Tibial artery (tissue), 4 donors: ENCODE measurements at regions not wholly inside any gene's neighbourhood (a gene's known extent, or its start where the extent isn't known, plus 50 kb on each side); places are given as distances from the start of the nearest gene placed in this dataset.

ENCODE experiments used
- DNase-seq, 2 donors: peaks; one replicate each; pipeline ENCODE4 v3.0.0-alpha.2; 2019
- H3K27ac ChIP-seq, 2 donors: fragments of 200-600 bp; sonication (generic) in 1 of 2; 1 replicate in 1 of 2; 2 replicates in 1 of 2; pipeline ENCODE4 v1.5.1; 2018 to 2019; ENCODE audit warnings: mild to moderate bottlenecking in 1 of 2
- H3K27me3 ChIP-seq, 2 donors: fragments of 200-600 bp; sonication (generic) in 1 of 2; one replicate each; pipeline versions ENCODE4 v1.5.1 to v1.6.0; 2016 to 2019
- H3K36me3 ChIP-seq, 3 donors: fragments of 200-600 bp; sonication (generic) in 2 of 3; one replicate each; pipeline ENCODE4 v1.5.1; 2016 to 2019; ENCODE audit warnings: mild to moderate bottlenecking in 2 of 3
- H3K4me1 ChIP-seq, 4 donors: fragments of 200-600 bp; sonication (generic) in 2 of 4; 1 replicate in 3 of 4; 2 replicates in 1 of 4; pipeline ENCODE4 v1.5.1; 2016 to 2019
- H3K4me3 ChIP-seq, 2 donors: fragments of 200-600 bp; sonication (generic) in 1 of 2; 1 replicate in 1 of 2; 2 replicates in 1 of 2; pipeline ENCODE4 v1.5.1; 2018 to 2019; ENCODE audit warnings: mild to moderate bottlenecking in 2 of 2
- H3K9me3 ChIP-seq, 3 donors: fragments of 200-600 bp; sonication (generic) in 1 of 3; one replicate each; pipeline ENCODE4 v1.5.1; 2016 to 2019
- intact Hi-C: fragments of 100-400 bp; cut with DNase I; formaldehyde crosslinking; loops from one replicate; pipeline ENCODE4 v1.15.0; 2023; ENCODE audit warnings: low total_unique reads
- TF ChIP-seq, protein P1 (sequence below), 2 experiments: fragments of 200-600 bp in 1 of 2; fragments of 450-650 bp in 1 of 2; IDR thresholded peaks; one replicate each; pipeline ENCODE4 v1.5.1; 2017 to 2019; ENCODE audit warnings: antibody characterized with exemption in 2 of 2, mild to moderate bottlenecking in 1 of 2, moderate library complexity in 1 of 2

DNA sequence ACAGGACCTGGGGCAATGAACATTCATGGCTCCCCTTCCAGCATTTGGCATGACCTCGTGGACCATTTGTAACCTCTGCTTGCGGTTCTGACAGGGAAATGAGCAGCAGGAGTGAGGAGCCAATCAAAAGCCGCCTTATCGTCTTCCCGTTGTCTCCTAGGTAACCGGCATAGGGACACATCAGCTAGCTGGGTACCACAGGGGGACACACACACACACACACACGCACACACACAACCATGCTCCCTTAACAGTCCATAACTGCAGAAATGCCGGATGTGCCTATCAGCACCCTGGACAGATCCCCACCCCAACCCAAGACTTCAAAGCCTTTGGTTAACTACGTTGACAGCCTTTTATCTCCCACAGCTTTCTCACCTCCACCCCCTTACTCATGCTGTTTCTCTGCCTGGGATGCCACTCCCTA, 53.4 kb upstream of the CCDC174 start:
- H3K27me3 ChIP-seq, result peaks cover 0 to 81% of the 10 kb centered on the region in 2 donors
- intact Hi-C loops, result no loop called here
- TF ChIP-seq, protein P1, sequence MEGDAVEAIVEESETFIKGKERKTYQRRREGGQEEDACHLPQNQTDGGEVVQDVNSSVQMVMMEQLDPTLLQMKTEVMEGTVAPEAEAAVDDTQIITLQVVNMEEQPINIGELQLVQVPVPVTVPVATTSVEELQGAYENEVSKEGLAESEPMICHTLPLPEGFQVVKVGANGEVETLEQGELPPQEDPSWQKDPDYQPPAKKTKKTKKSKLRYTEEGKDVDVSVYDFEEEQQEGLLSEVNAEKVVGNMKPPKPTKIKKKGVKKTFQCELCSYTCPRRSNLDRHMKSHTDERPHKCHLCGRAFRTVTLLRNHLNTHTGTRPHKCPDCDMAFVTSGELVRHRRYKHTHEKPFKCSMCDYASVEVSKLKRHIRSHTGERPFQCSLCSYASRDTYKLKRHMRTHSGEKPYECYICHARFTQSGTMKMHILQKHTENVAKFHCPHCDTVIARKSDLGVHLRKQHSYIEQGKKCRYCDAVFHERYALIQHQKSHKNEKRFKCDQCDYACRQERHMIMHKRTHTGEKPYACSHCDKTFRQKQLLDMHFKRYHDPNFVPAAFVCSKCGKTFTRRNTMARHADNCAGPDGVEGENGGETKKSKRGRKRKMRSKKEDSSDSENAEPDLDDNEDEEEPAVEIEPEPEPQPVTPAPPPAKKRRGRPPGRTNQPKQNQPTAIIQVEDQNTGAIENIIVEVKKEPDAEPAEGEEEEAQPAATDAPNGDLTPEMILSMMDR (IDR thresholded peaks at IDR 0.05), result no peak
- no peak overlapping the region for H3K4me3 ChIP-seq
- H3K9me3 ChIP-seq, result no peaks in the 10 kb centered on the region
- no peak overlapping the region for H3K27ac ChIP-seq
- H3K4me1 ChIP-seq, result peaks cover 0 to 11% (median 8%) of the 10 kb centered on the region in 4 donors
- no peaks in the 10 kb centered on the region for H3K36me3 ChIP-seq
- peak in 1 of 2 donors; percentile 11 for DNase-seq

DNA sequence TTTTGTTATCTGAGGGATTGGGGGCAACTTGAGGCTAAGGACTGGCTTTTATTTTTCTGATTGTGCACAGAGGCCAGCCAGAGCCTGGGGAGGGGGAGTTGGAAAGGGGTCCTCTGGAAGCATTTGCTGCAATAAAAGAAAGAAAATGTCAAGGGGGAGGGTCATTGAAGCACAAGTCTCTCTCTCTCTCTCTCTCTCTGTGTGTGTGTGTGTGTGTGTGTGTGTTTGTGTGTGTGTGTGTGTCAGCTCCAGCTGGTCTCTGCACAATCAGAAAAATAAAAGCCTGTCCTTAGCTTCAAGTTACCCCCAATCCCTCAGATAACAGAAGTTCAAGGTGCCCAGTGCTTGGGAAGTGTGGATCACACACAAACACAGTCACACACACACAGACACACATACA, 52.1 kb upstream of the CCDC174 start:
- no peak overlapping the region for H3K4me3 ChIP-seq
- intact Hi-C loops, result no loop called here
- DNase-seq, result peak in 1 of 2 donors; percentile 23

DNA sequence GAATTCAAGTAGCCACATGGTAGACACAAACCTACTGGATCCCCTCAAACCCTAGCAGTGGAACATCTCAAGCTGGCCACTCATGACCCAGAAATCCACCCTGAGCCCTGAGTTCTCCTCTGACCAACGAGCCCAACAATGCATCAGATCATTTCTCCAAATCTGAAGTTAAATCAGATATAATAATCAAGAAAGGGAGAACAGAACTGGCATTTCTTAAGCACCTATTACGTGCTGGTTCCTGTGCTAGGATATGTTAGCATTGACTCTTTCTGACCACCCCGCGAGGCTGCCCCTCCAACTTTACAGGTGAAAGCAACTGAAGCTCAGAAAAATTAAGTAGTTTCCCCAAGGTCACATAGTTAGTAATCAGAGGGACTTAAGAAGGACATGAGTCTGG, 51.5 kb upstream of the CCDC174 start:
- H3K36me3 ChIP-seq, result no peaks in the 10 kb centered on the region
- TF ChIP-seq, protein P1 (IDR thresholded peaks at IDR 0.05), result no peak
- no peak overlapping the region for H3K27ac ChIP-seq
- intact Hi-C loops, result no loop called here
- no peak overlapping the region for H3K4me3 ChIP-seq
- H3K9me3 ChIP-seq, result no peaks in the 10 kb centered on the region
- no peak for DNase-seq
- peaks cover 0 to 79% of the 10 kb centered on the region in 2 donors for H3K27me3 ChIP-seq
- peaks cover 0 to 11% (median 8%) of the 10 kb centered on the region in 4 donors for H3K4me1 ChIP-seq

More for the DNA sequence above, 52.1 kb upstream of the CCDC174 start:
- TF ChIP-seq, protein P1 (IDR thresholded peaks at IDR 0.05), result no peak
- H3K36me3 ChIP-seq, result no peaks in the 10 kb centered on the region
- H3K4me1 ChIP-seq, result peaks cover 0 to 11% (median 8%) of the 10 kb centered on the region in 4 donors
- H3K27me3 ChIP-seq, result peaks cover 0 to 84% of the 10 kb centered on the region in 2 donors
- no peak overlapping the region for H3K27ac ChIP-seq
- H3K9me3 ChIP-seq, result no peaks in the 10 kb centered on the region

- Histone ChIP-seq H3K27ac (no peak overlapping the region), H3K9me3 (no peaks in the 10 kb centered on the region), H3K4me3 (no peak overlapping the region), H3K4me1 (peaks cover 0 to 11% (median 8%) of the 10 kb centered on the region in 4 donors), H3K36me3 (no peaks in the 10 kb centered on the region), H3K27me3 (peaks cover 0 to 77% of the 10 kb centered on the region in 2 donors)
- DNase-seq, result peak in 1 of 2 donors; percentile 10
- intact Hi-C loops, result no loop called here
- TF ChIP-seq, protein P1 (IDR thresholded peaks at IDR 0.05), result no peak
Measured at GRCh38 chr3:14600856-14601610, 50.5 kb upstream of the CCDC174 start.

GRCh38 chr3:14601692-14602005, 49.9 kb upstream of the CCDC174 start:
- no peak overlapping the region for H3K4me3 ChIP-seq
- no peak overlapping the region for H3K27ac ChIP-seq
- H3K27me3 ChIP-seq, result peaks cover 0 to 71% of the 10 kb centered on the region in 2 donors

More at GRCh38 chr3:14601692-14602005, 49.9 kb upstream of the CCDC174 start:
- Histone ChIP-seq H3K4me1 (peaks cover 0 to 11% (median 8%) of the 10 kb centered on the region in 4 donors), H3K9me3 (no peaks in the 10 kb centered on the region), H3K36me3 (no peaks in the 10 kb centered on the region)
- peak in 1 of 2 donors; percentile 51 for DNase-seq
- TF ChIP-seq, protein P1 (IDR thresholded peaks at IDR 0.05), result no peak
- intact Hi-C loops, result no loop called here
